Uterus (tissue), 3 donors: ENCODE measurements at regions not wholly inside any gene's neighbourhood (a gene's known extent, or its start where the extent isn't known, plus 50 kb on each side); places are given as distances from the start of the nearest gene placed in this dataset.

Experiments used
- DNase-seq, 2 donors: peaks; one replicate each; pipeline ENCODE4 v3.0.0-alpha.2; 2019 to 2020
- H3K27ac ChIP-seq, 2 donors: fragments of 200-600 bp; sonication (generic); 1 replicate in 1 of 2; 2 replicates in 1 of 2; pipeline ENCODE4 v1.5.1; 2016 to 2018
- H3K27me3 ChIP-seq, 2 donors: fragments of 200-600 bp; sonication (generic); one replicate each; pipeline ENCODE4 v1.5.1; 2018 to 2019; ENCODE audit warnings: control low read depth in 1 of 2
- H3K36me3 ChIP-seq, 2 donors: fragments of 200-600 bp; sonication (generic); one replicate each; pipeline ENCODE4 v1.5.1; 2019; ENCODE audit warnings: control low read depth in 1 of 2
- H3K4me1 ChIP-seq, 2 donors: fragments of 200-600 bp; sonication (generic); one replicate each; pipeline ENCODE4 v1.5.1; 2018 to 2019; ENCODE audit warnings: control low read depth in 1 of 2
- H3K4me3 ChIP-seq, 2 donors: fragments of 200-600 bp; sonication (generic); 1 replicate in 1 of 2; 2 replicates in 1 of 2; pipeline ENCODE4 v1.5.1; 2018 to 2019; ENCODE audit warnings: mild to moderate bottlenecking in 1 of 2
- H3K9me3 ChIP-seq, 2 donors: fragments of 200-600 bp; sonication (generic); one replicate each; pipeline ENCODE4 v1.5.1; 2019; ENCODE audit warnings: control low read depth in 1 of 2
- POLR2A ChIP-seq, 2 donors: fragments of 450-650 bp; IDR thresholded peaks; one replicate each; pipeline ENCODE4 v1.6.1; 2016; ENCODE audit warnings: antibody characterized with exemption in 2 of 2, mild to moderate bottlenecking in 1 of 2, moderate library complexity in 1 of 2
- intact Hi-C: fragments of 100-400 bp; cut with DNase I; formaldehyde crosslinking; loops from one replicate; pipeline ENCODE4 v1.15.1; 2023; ENCODE audit warnings: low total_unique reads
- TF ChIP-seq, protein P1 (sequence below), 4 experiments: fragments of 200-600 bp in 2 of 4; fragments of 450-650 bp in 2 of 4; sonication (generic) in 2 of 4; IDR thresholded peaks; one replicate each; pipeline ENCODE4 v1.5.1; 2016 to 2019; ENCODE audit warnings: antibody characterized with exemption in 4 of 4, mild to moderate bottlenecking in 2 of 4, moderate library complexity in 1 of 4
- donor health status: DM: yes; HTN: yes; CAD: no.

DNA sequence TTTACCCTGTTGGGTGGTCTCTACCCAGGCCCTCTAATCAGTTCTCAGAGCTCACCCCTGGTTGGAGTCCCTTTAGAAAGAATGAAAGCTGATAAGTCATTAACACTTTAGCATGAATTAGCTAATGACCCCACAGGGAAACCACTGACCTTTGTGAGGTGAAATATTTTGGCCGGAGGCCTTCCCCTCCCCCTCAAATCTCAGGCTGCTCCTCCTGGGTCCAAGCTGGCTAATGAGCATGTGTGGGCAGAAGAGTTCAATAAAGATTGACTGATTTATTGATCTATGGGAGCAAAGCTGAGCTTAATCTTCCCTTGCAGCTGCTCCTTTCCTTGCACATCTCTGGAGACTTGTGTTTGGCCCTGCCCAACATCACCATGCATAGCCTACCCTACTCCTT is 78.8 kb upstream of the CCDC85A start:
- no peak overlapping the region for H3K27ac ChIP-seq
- intact Hi-C loops, result no loop called here
- H3K27me3 ChIP-seq, result no peaks in the 10 kb centered on the region
- no peaks in the 10 kb centered on the region for H3K9me3 ChIP-seq
- no peaks in the 10 kb centered on the region for H3K4me1 ChIP-seq
- no peak for DNase-seq
- no peak overlapping the region for H3K4me3 ChIP-seq
- TF ChIP-seq, protein P1, sequence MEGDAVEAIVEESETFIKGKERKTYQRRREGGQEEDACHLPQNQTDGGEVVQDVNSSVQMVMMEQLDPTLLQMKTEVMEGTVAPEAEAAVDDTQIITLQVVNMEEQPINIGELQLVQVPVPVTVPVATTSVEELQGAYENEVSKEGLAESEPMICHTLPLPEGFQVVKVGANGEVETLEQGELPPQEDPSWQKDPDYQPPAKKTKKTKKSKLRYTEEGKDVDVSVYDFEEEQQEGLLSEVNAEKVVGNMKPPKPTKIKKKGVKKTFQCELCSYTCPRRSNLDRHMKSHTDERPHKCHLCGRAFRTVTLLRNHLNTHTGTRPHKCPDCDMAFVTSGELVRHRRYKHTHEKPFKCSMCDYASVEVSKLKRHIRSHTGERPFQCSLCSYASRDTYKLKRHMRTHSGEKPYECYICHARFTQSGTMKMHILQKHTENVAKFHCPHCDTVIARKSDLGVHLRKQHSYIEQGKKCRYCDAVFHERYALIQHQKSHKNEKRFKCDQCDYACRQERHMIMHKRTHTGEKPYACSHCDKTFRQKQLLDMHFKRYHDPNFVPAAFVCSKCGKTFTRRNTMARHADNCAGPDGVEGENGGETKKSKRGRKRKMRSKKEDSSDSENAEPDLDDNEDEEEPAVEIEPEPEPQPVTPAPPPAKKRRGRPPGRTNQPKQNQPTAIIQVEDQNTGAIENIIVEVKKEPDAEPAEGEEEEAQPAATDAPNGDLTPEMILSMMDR (IDR thresholded peaks at IDR 0.05), result no peak
- no peak for TF ChIP-seq POLR2A (IDR thresholded peaks at IDR 0.05)
- H3K36me3 ChIP-seq, result no peaks in the 10 kb centered on the region

DNA sequence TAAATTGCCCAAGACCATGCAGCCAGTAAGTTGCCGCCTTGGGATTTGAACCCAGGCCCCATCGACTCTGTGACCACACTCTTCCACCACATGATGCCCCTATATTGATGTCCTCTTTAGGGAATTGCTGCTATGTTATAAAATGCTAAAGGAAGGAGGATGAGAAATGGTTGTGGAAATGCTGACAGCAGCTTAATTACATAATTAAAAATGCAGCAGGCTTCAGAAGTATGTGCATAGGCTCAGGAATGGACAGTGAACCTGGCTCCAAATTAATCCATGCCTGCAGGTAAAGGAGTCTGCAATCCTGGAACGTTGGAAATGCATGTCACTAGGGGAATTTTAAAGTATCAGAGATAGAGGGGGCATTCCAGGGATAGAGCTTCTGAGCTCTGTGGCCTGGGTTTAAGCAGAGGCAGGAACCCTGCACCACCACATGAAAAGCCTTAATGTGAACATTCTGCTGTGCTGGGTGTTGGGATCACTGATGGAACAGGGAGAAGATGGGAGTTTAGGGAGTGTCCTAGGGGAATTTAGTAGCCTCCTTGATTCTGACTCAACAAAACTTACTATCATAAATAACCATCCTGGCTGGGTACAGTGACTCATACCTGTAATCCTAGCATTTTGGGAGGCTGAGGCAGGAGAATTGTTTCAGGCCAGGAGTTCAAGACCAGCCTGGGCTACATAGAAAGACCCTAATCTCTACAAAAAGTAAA is 76.1 kb upstream of the CCDC85A start:
- no peaks in the 10 kb centered on the region for H3K27me3 ChIP-seq
- TF ChIP-seq POLR2A (IDR thresholded peaks at IDR 0.05), result no peak
- no peak for DNase-seq
- H3K27ac ChIP-seq, result no peak overlapping the region
- H3K4me1 ChIP-seq, result no peaks in the 10 kb centered on the region
- no peaks in the 10 kb centered on the region for H3K9me3 ChIP-seq
- no peak overlapping the region for H3K4me3 ChIP-seq
- intact Hi-C loops, result no loop called here
- H3K36me3 ChIP-seq, result no peaks in the 10 kb centered on the region

DNA sequence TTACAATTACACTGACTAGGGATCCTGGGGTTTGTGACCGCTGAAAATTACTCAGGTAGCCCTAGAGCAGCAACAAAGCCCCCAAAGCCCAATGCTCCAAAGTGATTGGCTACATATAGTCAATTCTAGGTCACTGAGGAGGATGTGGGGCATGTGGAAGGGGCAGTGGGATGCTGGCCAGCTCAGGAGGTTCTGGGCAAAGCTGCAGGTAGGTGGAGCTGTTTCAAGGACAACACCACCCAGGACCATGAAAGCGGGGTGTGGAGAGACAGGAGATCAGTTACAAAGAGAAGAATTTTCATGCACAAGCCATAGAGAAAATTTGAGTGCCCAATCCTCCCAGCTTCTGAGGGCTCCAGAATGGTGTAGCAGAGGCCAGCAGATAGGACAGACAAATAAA is 75.0 kb upstream of the CCDC85A start:
- no peak for DNase-seq
- Histone ChIP-seq H3K4me1 (no peaks in the 10 kb centered on the region), H3K4me3 (no peak overlapping the region), H3K27ac (no peak overlapping the region), H3K36me3 (no peaks in the 10 kb centered on the region), H3K27me3 (no peaks in the 10 kb centered on the region), H3K9me3 (no peaks in the 10 kb centered on the region)
- no peak for TF ChIP-seq POLR2A (IDR thresholded peaks at IDR 0.05)
- TF ChIP-seq, protein P1 (IDR thresholded peaks at IDR 0.05), result no peak
- intact Hi-C loops, result no loop called here

DNA sequence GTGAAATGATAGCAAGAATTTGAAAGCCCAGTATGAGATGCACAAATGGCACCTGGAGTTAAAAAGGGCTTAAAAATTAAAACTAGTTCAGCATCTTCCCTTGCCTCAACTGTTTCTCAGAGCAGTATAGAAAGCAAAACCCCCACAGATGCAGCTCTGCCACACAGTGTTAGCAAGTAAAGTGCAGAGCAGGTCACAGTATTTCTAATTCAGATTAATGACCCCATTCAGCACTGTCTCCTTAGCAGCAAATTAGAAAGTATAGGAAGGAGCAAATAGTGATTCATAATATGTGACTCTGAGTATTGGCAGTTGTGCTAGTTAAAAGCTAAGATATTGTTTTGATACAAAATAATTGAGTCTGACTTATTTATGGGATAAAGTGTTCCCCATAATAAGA is 73.8 kb upstream of the CCDC85A start:
- H3K27me3 ChIP-seq, result no peaks in the 10 kb centered on the region
- H3K9me3 ChIP-seq, result no peaks in the 10 kb centered on the region
- DNase-seq, result no peak
- TF ChIP-seq, protein P1 (IDR thresholded peaks at IDR 0.05), result no peak
- TF ChIP-seq POLR2A (IDR thresholded peaks at IDR 0.05), result no peak
- intact Hi-C loops, result no loop called here
- no peaks in the 10 kb centered on the region for H3K4me1 ChIP-seq
- H3K27ac ChIP-seq, result no peak overlapping the region
- H3K4me3 ChIP-seq, result no peak overlapping the region
- H3K36me3 ChIP-seq, result no peaks in the 10 kb centered on the region

DNA sequence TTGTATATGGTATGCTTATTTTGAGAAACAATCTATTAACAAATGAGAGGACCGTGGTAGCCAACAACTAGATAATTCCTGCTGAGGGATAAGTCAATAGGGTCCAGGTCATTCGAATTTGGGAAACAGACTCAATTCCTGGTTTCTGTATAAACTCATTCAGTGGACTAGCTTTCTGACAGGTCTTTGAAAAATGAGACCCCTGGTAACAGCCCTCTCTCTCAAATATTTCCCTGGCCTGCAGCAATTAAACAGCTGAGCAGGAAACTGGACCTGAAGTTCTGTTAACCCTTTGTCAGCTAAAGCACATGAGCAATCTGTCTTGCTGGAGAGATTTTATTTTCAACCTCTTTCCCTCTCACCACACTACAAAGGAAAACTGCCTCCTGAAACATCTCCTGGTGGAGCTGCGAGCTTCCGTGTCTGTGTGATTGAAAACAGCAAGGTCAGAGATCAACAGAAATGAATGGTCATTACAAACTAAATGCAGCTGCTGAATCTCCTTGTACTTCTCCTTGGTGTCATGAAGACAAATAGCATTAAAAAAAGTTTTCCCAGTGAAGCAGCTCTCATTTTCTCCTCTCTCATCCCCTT is 70.3 kb upstream of the CCDC85A start:
- Histone ChIP-seq H3K4me1 (no peaks in the 10 kb centered on the region), H3K27me3 (no peaks in the 10 kb centered on the region), H3K36me3 (no peaks in the 10 kb centered on the region), H3K4me3 (no peak overlapping the region), H3K9me3 (no peaks in the 10 kb centered on the region), H3K27ac (no peak overlapping the region)
- intact Hi-C loops, result no loop called here
- no peak for TF ChIP-seq POLR2A (IDR thresholded peaks at IDR 0.05)
- TF ChIP-seq, protein P1 (IDR thresholded peaks at IDR 0.05), result no peak
- no peak for DNase-seq
